ENCODE measurements at regions not wholly inside any gene's neighbourhood (a gene's known extent, or its start where the extent isn't known, plus 50 kb on each side); places are given as distances from the start of the nearest gene placed in this dataset.

DNA sequence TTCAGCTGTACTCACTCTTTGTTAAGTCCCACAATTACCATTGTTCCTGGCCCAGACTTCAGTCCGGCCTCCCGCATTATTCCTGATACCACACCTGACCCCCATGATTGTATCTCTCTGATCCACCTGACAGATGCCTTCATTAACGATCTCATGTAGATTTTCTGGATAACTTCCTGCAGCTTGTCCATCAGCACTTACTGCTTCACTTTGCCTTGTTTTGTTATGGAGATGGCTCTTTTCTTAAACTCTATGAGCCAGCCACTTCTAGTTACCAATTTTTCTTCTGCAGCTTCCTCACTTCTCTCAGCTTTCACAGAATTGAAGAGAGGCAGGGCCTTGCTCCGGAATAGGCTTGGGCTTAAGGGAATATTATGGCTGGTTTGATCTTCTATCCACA lies 1044.2 kb downstream of the PLOD2 start:
- no peak overlapping the region for H2AFZ ChIP-seq (ENCODE audit: insufficient read depth, low read depth, low read length, poor library complexity, severe bottlenecking)
- no peak overlapping the region for H3K4me2 ChIP-seq (replicated peaks; ENCODE audit: extremely low read depth, low read length, poor library complexity, severe bottlenecking)
- Mint-ChIP-seq H3K27ac (no peak overlapping the region), H3K9me3 (peaks cover 7 to 23% (median 16%) of the 10 kb centered on the region in 7 donors), H3K36me3 (no peaks in the 10 kb centered on the region), H3K4me3 (no peak overlapping the region), H3K4me1 (no peaks in the 10 kb centered on the region), H3K27me3 (ENCODE audit: low read depth in 3 of 3) (peaks cover 0 to 2% (median 0%) of the 10 kb centered on the region in 3 donors)
- WGBS (ENCODE audit: insufficient coverage), result 100% methylated on average over 2 of the region's 4 CpGs
- no peaks in the 10 kb centered on the region for H4K20me1 ChIP-seq (ENCODE audit: insufficient read depth, low read length)
- H3K9ac ChIP-seq (ENCODE audit: insufficient read depth, low read length, poor library complexity, severe bottlenecking), result no peak overlapping the region
- no peak overlapping the region for H3K27ac ChIP-seq (ENCODE audit: low read depth in 1 of 2, low read length in 2 of 2)
- H3K4me3 ChIP-seq (replicated peaks in 1 of 3; ENCODE audit: low read depth in 2 of 3, low read length in 3 of 3), result no peak overlapping the region
- no peaks in the 10 kb centered on the region for H3K9me3 ChIP-seq (replicated peaks in 1 of 2; ENCODE audit: control insufficient read depth in 1 of 2, insufficient read depth in 1 of 2, low read length in 2 of 2)
- H3K27me3 ChIP-seq (ENCODE audit: control insufficient read depth in 2 of 2, insufficient read depth in 2 of 2, low read length in 2 of 2), result no peaks in the 10 kb centered on the region
- no peaks in the 10 kb centered on the region for H3K79me2 ChIP-seq (ENCODE audit: insufficient read depth, low read length)
- H3K4me1 ChIP-seq (ENCODE audit: control insufficient read depth in 1 of 2, insufficient read depth in 2 of 2, low read length in 2 of 2), result no peaks in the 10 kb centered on the region
- no peak for DNase-seq
- no peaks in the 10 kb centered on the region for H3K36me3 ChIP-seq (replicated peaks in 1 of 2; ENCODE audit: control insufficient read depth in 1 of 2, insufficient read depth in 2 of 2, low read length in 2 of 2)
- intact Hi-C loops (cut with micrococcal nuclease), result no loop called here
- TF ChIP-seq, protein P1, sequence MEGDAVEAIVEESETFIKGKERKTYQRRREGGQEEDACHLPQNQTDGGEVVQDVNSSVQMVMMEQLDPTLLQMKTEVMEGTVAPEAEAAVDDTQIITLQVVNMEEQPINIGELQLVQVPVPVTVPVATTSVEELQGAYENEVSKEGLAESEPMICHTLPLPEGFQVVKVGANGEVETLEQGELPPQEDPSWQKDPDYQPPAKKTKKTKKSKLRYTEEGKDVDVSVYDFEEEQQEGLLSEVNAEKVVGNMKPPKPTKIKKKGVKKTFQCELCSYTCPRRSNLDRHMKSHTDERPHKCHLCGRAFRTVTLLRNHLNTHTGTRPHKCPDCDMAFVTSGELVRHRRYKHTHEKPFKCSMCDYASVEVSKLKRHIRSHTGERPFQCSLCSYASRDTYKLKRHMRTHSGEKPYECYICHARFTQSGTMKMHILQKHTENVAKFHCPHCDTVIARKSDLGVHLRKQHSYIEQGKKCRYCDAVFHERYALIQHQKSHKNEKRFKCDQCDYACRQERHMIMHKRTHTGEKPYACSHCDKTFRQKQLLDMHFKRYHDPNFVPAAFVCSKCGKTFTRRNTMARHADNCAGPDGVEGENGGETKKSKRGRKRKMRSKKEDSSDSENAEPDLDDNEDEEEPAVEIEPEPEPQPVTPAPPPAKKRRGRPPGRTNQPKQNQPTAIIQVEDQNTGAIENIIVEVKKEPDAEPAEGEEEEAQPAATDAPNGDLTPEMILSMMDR (IDR thresholded peaks at IDR 0.05), result no peak

DNA sequence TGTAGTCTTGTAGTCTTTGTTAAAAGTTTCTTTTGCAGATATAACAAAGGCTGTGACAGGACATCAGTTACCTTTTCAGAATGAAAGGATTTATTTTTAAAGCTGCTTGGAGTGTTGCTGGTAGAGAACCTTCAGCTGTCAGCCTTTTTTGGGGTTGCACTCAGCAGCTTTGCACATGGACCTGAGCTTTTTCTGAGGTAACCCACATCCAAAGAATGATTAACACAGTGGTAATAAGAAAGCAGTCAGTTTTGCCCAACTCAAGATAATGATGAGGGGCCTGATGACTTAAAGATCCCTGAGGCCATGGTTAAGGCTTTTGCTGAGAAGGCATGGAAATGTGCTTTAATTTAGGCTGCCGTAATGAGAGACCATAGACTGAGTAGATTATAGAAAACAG lies 1042.7 kb downstream of the PLOD2 start:
- Histone ChIP-seq H4K20me1 (ENCODE audit: insufficient read depth, low read length) (no peaks in the 10 kb centered on the region), H3K4me3 (replicated peaks in 1 of 3; ENCODE audit: low read depth in 2 of 3, low read length in 3 of 3) (no peak overlapping the region), H3K79me2 (ENCODE audit: insufficient read depth, low read length) (no peaks in the 10 kb centered on the region), H2AFZ (ENCODE audit: insufficient read depth, low read depth, low read length, poor library complexity, severe bottlenecking) (no peak overlapping the region), H3K27me3 (ENCODE audit: control insufficient read depth in 2 of 2, insufficient read depth in 2 of 2, low read length in 2 of 2) (no peaks in the 10 kb centered on the region), H3K4me1 (ENCODE audit: control insufficient read depth in 1 of 2, insufficient read depth in 2 of 2, low read length in 2 of 2) (no peaks in the 10 kb centered on the region), H3K36me3 (replicated peaks in 1 of 2; ENCODE audit: control insufficient read depth in 1 of 2, insufficient read depth in 2 of 2, low read length in 2 of 2) (no peaks in the 10 kb centered on the region), H3K9me3 (replicated peaks in 1 of 2; ENCODE audit: control insufficient read depth in 1 of 2, insufficient read depth in 1 of 2, low read length in 2 of 2) (no peaks in the 10 kb centered on the region), H3K27ac (ENCODE audit: low read depth in 1 of 2, low read length in 2 of 2) (no peak overlapping the region), H3K9ac (ENCODE audit: insufficient read depth, low read length, poor library complexity, severe bottlenecking) (no peak overlapping the region), H3K4me2 (replicated peaks; ENCODE audit: extremely low read depth, low read length, poor library complexity, severe bottlenecking) (no peak overlapping the region)
- Mint-ChIP-seq H3K4me1 (no peaks in the 10 kb centered on the region), H3K27me3 (ENCODE audit: low read depth in 3 of 3) (peaks cover 0 to 2% (median 0%) of the 10 kb centered on the region in 3 donors), H3K9me3 (peaks cover 7 to 20% (median 13%) of the 10 kb centered on the region in 7 donors), H3K4me3 (no peak overlapping the region), H3K27ac (no peak overlapping the region), H3K36me3 (no peaks in the 10 kb centered on the region)
- WGBS (ENCODE audit: insufficient coverage), result no CpG with 5 or more reads among the region's 1 CpG
- no peak for DNase-seq
- intact Hi-C loops (cut with micrococcal nuclease), result no loop called here
- TF ChIP-seq, protein P1 (IDR thresholded peaks at IDR 0.05), result no peak

Data from CD14-positive monocyte (primary cell).